PC-3 (cell line): ENCODE measurements at regions not wholly inside any gene's neighbourhood (a gene's known extent, or its start where the extent isn't known, plus 50 kb on each side); places are given as distances from the start of the nearest gene placed in this dataset.

Source experiments
- ATAC-seq: fragments of 200-7000 bp; cut with Tn5 transposase; 2 replicates; pipeline ENCODE4 v1.9.1; 2020; ENCODE audit warnings: mild to moderate bottlenecking, moderate library complexity
- BruUV-seq: library from RNA; stranded (reverse); fragments of 400-500 nt; replicated peaks from 2 replicates; lab custom pipeline; 2021; lab: Mats Ljungman, UMichigan
- CTCF ChIA-PET: fragments of 300-600 bp; sonication (Branson Sonifier 250); formaldehyde crosslinking; loops from one replicate; lab custom pipeline; 2022; ENCODE audit warnings: antibody characterized with exemption; lab: Charles Lee
- POLR2A ChIA-PET: fragments of 300-600 bp; sonication (Branson Sonifier 250); formaldehyde crosslinking; loops from one replicate; lab custom pipeline; 2022; ENCODE audit warnings: antibody characterized with exemption; ENCODE audit not compliant: unreplicated experiment; lab: Charles Lee
- DNase-seq: peaks from one replicate; pipeline ENCODE4 v3.0.0-alpha.2; 2015
- H2AFZ ChIP-seq: fragments of 300-600 bp; sonication (generic); 2 replicates; pipeline ENCODE4 v1.6.0; 2016; ENCODE audit warnings: antibody characterized with exemption, low read length
- H3F3A ChIP-seq: fragments of 300-600 bp; sonication (generic); one replicate; pipeline ENCODE4 v1.6.0; 2017; ENCODE audit warnings: antibody characterized with exemption, low read length, control low read depth, mild to moderate bottlenecking; ENCODE audit not compliant: unreplicated experiment
- H3K27ac ChIP-seq: fragments of 300-600 bp; sonication (generic); 2 replicates; pipeline ENCODE4 v1.5.1; 2016; ENCODE audit warnings: mild to moderate bottlenecking, low read length
- H3K27me3 ChIP-seq: fragments of 300-600 bp; sonication (generic); 2 replicates; pipeline ENCODE4 v1.6.1; 2016; ENCODE audit warnings: low read length, mixed read lengths
- H3K36me3 ChIP-seq: fragments of 300-600 bp; sonication (generic); 2 replicates; pipeline ENCODE4 v1.6.1; 2016; ENCODE audit warnings: low read depth, mixed run types, low read length, mixed read lengths
- H3K4me1 ChIP-seq: fragments of 300-600 bp; sonication (generic); 2 replicates; pipeline ENCODE4 v1.5.1; 2016; ENCODE audit warnings: low read length; ENCODE audit not compliant: insufficient read depth
- H3K4me2 ChIP-seq: fragments of 300-600 bp; sonication (generic); 2 replicates; pipeline ENCODE4 v1.6.0; 2016; ENCODE audit warnings: low read length
- H3K4me3 ChIP-seq: fragments of 300-600 bp; sonication (generic); 2 replicates; pipeline ENCODE4 v1.5.1; 2016; ENCODE audit warnings: mild to moderate bottlenecking, low read length, mixed read lengths
- H3K79me2 ChIP-seq: fragments of 300-600 bp; sonication (generic); 2 replicates; pipeline ENCODE4 v1.6.1; 2017; ENCODE audit warnings: low read length, mixed read lengths
- H3K9ac ChIP-seq: fragments of 300-600 bp; sonication (generic); 2 replicates; pipeline ENCODE4 v1.6.0; 2016; ENCODE audit warnings: mild to moderate bottlenecking, low read length
- H3K9me2 ChIP-seq: fragments of 300-600 bp; sonication (generic); replicated peaks from 2 replicates; pipeline ENCODE4 v1.6.1; 2016; ENCODE audit warnings: mixed run types, low read length, mixed read lengths
- H3K9me3 ChIP-seq: fragments of 300-600 bp; sonication (generic); 2 replicates; pipeline ENCODE4 v1.6.1; 2016; ENCODE audit warnings: low read length, mixed read lengths
- H4K20me1 ChIP-seq: fragments of 300-600 bp; sonication (generic); 2 replicates; pipeline ENCODE4 v1.6.1; 2016; ENCODE audit warnings: low read length, mixed read lengths
- CTCF ChIP-seq: fragments of 300-600 bp; sonication (generic); conservative IDR thresholded peaks from 2 replicates; pipeline ENCODE4 v1.5.1; 2017; ENCODE audit warnings: antibody characterized with exemption, low read depth, mild to moderate bottlenecking, low read length
- EZH2 ChIP-seq: fragments of 300-600 bp; sonication (generic); IDR thresholded peaks from one replicate; pipeline ENCODE4 v1.6.1; 2017; ENCODE audit warnings: antibody characterized with exemption, mild to moderate bottlenecking, low read length; ENCODE audit not compliant: unreplicated experiment
- EZH2phosphoT487 ChIP-seq: fragments of 300-600 bp; sonication (generic); IDR thresholded peaks from 2 replicates; pipeline ENCODE4 v1.6.1; 2018; ENCODE audit warnings: mild to moderate bottlenecking, antibody characterized with exemption, low read length, borderline replicate concordance
- intact Hi-C: fragments of 100-400 bp; cut with micrococcal nuclease; formaldehyde crosslinking; loops from 2 replicates; pipeline ENCODE4 v1.9.0; 2023

DNA sequence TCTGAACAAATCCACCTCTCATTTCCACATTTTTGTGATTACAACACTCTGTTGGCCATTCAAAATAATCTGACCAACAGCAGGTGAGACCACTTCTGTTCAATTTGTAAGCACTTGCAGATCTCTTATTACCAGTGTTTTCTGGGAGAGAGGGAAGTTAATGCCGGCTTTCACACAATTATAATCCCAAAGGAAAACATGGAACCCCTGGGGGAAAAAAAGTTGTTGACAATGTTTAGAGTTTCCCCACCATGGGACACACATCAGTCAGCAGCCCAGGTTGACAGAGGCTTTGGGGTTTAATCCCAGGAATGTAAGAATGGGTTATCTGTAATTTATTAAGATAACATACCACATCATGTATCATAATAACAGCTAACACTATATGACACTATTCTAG is 68.4 kb upstream of the TNFSF4 start:
- intact Hi-C loops, result no loop called here
- H2AFZ ChIP-seq, result no peak overlapping the region
- no peaks in the 10 kb centered on the region for H3K27me3 ChIP-seq
- H3K4me3 ChIP-seq, result no peak overlapping the region
- H3K4me2 ChIP-seq, result no peak overlapping the region
- no peaks in the 10 kb centered on the region for H3K79me2 ChIP-seq
- no peaks in the 10 kb centered on the region for H4K20me1 ChIP-seq
- POLR2A ChIA-PET, result no interaction called here
- no peak for ATAC-seq
- BruUV-seq, result no TSS peak
- no peak for TF ChIP-seq EZH2
- TF ChIP-seq CTCF, result no peak
- no peak for TF ChIP-seq EZH2phosphoT487
- peaks cover 7% of the 10 kb centered on the region for H3K4me1 ChIP-seq
- no peak overlapping the region for H3K27ac ChIP-seq
- H3F3A ChIP-seq, result no peaks in the 10 kb centered on the region
- H3K9me3 ChIP-seq, result no peaks in the 10 kb centered on the region
- H3K36me3 ChIP-seq, result no peaks in the 10 kb centered on the region
- CTCF ChIA-PET, result no interaction called here
- H3K9ac ChIP-seq, result no peak overlapping the region
- H3K9me2 ChIP-seq, result 0 out of 2 replicates have a peak, but pooled peaks cover 14% of the 10 kb centered on the region
- DNase-seq, result no peak

GRCh38 chr1:173276922-173277800 is 70.0 kb upstream of the TNFSF4 start:
- no peak for DNase-seq
- no peaks in the 10 kb centered on the region for H3K79me2 ChIP-seq
- no peak overlapping the region for H3K4me2 ChIP-seq
- no peak overlapping the region for H3K4me3 ChIP-seq
- H2AFZ ChIP-seq, result no peak overlapping the region
- no peaks in the 10 kb centered on the region for H3K27me3 ChIP-seq
- H3K4me1 ChIP-seq, result no peaks in the 10 kb centered on the region
- 0 out of 2 replicates have a peak, but pooled peaks cover 17% of the 10 kb centered on the region for H3K9me2 ChIP-seq
- intact Hi-C loops, result no loop called here
- H3K9ac ChIP-seq, result no peak overlapping the region
- H3F3A ChIP-seq, result no peaks in the 10 kb centered on the region
- TF ChIP-seq CTCF, result no peak
- no peak for TF ChIP-seq EZH2phosphoT487
- no peak for TF ChIP-seq EZH2
- H4K20me1 ChIP-seq, result no peaks in the 10 kb centered on the region
- BruUV-seq, result no TSS peak
- H3K36me3 ChIP-seq, result no peaks in the 10 kb centered on the region
- CTCF ChIA-PET, result no interaction called here
- no peak overlapping the region for H3K27ac ChIP-seq
- POLR2A ChIA-PET, result no interaction called here
- ATAC-seq, result peak; percentile 62
- no peaks in the 10 kb centered on the region for H3K9me3 ChIP-seq
